ENCODE measurements at regions not wholly inside any gene's neighbourhood (a gene's known extent, or its start where the extent isn't known, plus 50 kb on each side); places are given as distances from the start of the nearest gene placed in this dataset.

DNA sequence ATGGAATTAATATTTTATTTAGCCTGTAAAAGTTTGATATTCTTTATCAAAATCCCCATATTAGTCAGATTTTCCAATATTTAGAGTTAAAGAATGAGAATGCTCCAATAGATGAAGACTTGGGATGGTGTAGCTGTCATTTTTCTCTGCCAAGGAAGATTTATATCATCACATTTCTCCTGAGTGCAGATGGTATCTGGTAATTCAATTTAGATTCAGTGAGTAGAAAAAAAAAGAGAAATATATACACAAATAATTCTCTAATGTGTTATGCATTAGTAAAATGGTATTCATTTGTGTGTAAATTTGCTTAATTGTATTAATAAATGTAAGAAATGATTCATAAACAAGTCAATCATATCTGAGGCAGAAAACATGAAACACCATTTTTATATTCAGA lies 1508.7 kb upstream of the PCDH20 start:
- TF ChIP-seq TP53 (CRISPR knock-in tag; IDR thresholded peaks at IDR 0.05) = no peak
- TF ChIP-seq, protein P1, sequence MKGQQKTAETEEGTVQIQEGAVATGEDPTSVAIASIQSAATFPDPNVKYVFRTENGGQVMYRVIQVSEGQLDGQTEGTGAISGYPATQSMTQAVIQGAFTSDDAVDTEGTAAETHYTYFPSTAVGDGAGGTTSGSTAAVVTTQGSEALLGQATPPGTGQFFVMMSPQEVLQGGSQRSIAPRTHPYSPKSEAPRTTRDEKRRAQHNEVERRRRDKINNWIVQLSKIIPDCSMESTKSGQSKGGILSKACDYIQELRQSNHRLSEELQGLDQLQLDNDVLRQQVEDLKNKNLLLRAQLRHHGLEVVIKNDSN (CRISPR knock-in tag; IDR thresholded peaks at IDR 0.05) = no peak
- no peaks in the 10 kb centered on the region for H3K36me3 Mint-ChIP-seq
- DNase-seq (ENCODE audit: low spot score) (no peak), ATAC-seq (no peak)
- no peaks in the 10 kb centered on the region for H3K9me3 Mint-ChIP-seq
- H3K27me3 Mint-ChIP-seq (ENCODE audit: low read depth) = no peaks in the 10 kb centered on the region
- H3K4me3 Mint-ChIP-seq = no peak overlapping the region
- CTCF ChIA-PET = no interaction called here
- H3K4me1 Mint-ChIP-seq = peaks cover 3% of the 10 kb centered on the region
- H3K27ac Mint-ChIP-seq = no peak overlapping the region
- POLR2A ChIA-PET = no interaction called here

- no peak for TF ChIP-seq ATF6 (CRISPR knock-in tag; IDR thresholded peaks at IDR 0.05)
- TF ChIP-seq MLX (CRISPR knock-in tag; IDR thresholded peaks at IDR 0.05) = no peak
- TF ChIP-seq ZNF219 (CRISPR knock-in tag; IDR thresholded peaks at IDR 0.05; ENCODE audit: borderline replicate concordance) = no peak
- TF ChIP-seq, protein P2, sequence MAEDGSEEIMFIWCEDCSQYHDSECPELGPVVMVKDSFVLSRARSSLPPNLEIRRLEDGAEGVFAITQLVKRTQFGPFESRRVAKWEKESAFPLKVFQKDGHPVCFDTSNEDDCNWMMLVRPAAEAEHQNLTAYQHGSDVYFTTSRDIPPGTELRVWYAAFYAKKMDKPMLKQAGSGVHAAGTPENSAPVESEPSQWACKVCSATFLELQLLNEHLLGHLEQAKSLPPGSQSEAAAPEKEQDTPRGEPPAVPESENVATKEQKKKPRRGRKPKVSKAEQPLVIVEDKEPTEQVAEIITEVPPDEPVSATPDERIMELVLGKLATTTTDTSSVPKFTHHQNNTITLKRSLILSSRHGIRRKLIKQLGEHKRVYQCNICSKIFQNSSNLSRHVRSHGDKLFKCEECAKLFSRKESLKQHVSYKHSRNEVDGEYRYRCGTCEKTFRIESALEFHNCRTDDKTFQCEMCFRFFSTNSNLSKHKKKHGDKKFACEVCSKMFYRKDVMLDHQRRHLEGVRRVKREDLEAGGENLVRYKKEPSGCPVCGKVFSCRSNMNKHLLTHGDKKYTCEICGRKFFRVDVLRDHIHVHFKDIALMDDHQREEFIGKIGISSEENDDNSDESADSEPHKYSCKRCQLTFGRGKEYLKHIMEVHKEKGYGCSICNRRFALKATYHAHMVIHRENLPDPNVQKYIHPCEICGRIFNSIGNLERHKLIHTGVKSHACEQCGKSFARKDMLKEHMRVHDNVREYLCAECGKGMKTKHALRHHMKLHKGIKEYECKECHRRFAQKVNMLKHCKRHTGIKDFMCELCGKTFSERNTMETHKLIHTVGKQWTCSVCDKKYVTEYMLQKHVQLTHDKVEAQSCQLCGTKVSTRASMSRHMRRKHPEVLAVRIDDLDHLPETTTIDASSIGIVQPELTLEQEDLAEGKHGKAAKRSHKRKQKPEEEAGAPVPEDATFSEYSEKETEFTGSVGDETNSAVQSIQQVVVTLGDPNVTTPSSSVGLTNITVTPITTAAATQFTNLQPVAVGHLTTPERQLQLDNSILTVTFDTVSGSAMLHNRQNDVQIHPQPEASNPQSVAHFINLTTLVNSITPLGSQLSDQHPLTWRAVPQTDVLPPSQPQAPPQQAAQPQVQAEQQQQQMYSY (CRISPR knock-in tag; IDR thresholded peaks at IDR 0.05) = no peak
- TF ChIP-seq ZNF138 (CRISPR knock-in tag; conservative IDR thresholded peaks at IDR 0.05) = no peak
- TF ChIP-seq NFE2L1 (CRISPR knock-in tag; IDR thresholded peaks at IDR 0.05) = no peak
- no peak for TF ChIP-seq CREB1 (CRISPR knock-in tag; IDR thresholded peaks at IDR 0.05)
- TF ChIP-seq CBFB (CRISPR knock-in tag; IDR thresholded peaks at IDR 0.05; ENCODE audit: low read depth) = no peak
- TF ChIP-seq HMGA2 (CRISPR knock-in tag; IDR thresholded peaks at IDR 0.05) = no peak
- TF ChIP-seq ETV6 (CRISPR knock-in tag; IDR thresholded peaks at IDR 0.05) = no peak
- no peak for TF ChIP-seq OVOL2 (CRISPR knock-in tag; IDR thresholded peaks at IDR 0.05; ENCODE audit: borderline replicate concordance)
- no peak for TF ChIP-seq TCF7 (CRISPR knock-in tag; IDR thresholded peaks at IDR 0.05; ENCODE audit: low read depth)
- TF ChIP-seq, protein P3, sequence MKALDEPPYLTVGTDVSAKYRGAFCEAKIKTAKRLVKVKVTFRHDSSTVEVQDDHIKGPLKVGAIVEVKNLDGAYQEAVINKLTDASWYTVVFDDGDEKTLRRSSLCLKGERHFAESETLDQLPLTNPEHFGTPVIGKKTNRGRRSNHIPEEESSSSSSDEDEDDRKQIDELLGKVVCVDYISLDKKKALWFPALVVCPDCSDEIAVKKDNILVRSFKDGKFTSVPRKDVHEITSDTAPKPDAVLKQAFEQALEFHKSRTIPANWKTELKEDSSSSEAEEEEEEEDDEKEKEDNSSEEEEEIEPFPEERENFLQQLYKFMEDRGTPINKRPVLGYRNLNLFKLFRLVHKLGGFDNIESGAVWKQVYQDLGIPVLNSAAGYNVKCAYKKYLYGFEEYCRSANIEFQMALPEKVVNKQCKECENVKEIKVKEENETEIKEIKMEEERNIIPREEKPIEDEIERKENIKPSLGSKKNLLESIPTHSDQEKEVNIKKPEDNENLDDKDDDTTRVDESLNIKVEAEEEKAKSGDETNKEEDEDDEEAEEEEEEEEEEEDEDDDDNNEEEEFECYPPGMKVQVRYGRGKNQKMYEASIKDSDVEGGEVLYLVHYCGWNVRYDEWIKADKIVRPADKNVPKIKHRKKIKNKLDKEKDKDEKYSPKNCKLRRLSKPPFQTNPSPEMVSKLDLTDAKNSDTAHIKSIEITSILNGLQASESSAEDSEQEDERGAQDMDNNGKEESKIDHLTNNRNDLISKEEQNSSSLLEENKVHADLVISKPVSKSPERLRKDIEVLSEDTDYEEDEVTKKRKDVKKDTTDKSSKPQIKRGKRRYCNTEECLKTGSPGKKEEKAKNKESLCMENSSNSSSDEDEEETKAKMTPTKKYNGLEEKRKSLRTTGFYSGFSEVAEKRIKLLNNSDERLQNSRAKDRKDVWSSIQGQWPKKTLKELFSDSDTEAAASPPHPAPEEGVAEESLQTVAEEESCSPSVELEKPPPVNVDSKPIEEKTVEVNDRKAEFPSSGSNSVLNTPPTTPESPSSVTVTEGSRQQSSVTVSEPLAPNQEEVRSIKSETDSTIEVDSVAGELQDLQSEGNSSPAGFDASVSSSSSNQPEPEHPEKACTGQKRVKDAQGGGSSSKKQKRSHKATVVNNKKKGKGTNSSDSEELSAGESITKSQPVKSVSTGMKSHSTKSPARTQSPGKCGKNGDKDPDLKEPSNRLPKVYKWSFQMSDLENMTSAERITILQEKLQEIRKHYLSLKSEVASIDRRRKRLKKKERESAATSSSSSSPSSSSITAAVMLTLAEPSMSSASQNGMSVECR (CRISPR knock-in tag; IDR thresholded peaks at IDR 0.05; ENCODE audit: borderline replicate concordance) = no peak
- no peaks in the 10 kb centered on the region for H3K36me3 Mint-ChIP-seq
- CTCF ChIA-PET = no interaction called here
- POLR2A ChIA-PET = no interaction called here
- no peak overlapping the region for H3K4me3 Mint-ChIP-seq
- ATAC-seq = no peak
- H3K27ac Mint-ChIP-seq = no peak overlapping the region
- no peaks in the 10 kb centered on the region for H3K27me3 Mint-ChIP-seq (ENCODE audit: low read depth)
- no peaks in the 10 kb centered on the region for H3K9me3 Mint-ChIP-seq
- DNase-seq (ENCODE audit: low spot score) = no peak
- no peaks in the 10 kb centered on the region for H3K4me1 Mint-ChIP-seq
Measured at GRCh38 chr13:62920159-62920558, 1504.5 kb upstream of the PCDH20 start.
